DMS153 treated with DMSO at 0.1 percent for 48 hours (cell line): ENCODE measurements at regions not wholly inside any gene's neighbourhood (a gene's known extent, or its start where the extent isn't known, plus 50 kb on each side); places are given as distances from the start of the nearest gene placed in this dataset.
A peak's percentile ranks its signal among the peaks of the same experiment; 100 is the strongest.

Experiments
- DNase-seq: peaks from one replicate; lab custom pipeline; 2025; ENCODE audit not compliant: unreplicated experiment; lab: John Stamatoyannopoulos, UW

DNA sequence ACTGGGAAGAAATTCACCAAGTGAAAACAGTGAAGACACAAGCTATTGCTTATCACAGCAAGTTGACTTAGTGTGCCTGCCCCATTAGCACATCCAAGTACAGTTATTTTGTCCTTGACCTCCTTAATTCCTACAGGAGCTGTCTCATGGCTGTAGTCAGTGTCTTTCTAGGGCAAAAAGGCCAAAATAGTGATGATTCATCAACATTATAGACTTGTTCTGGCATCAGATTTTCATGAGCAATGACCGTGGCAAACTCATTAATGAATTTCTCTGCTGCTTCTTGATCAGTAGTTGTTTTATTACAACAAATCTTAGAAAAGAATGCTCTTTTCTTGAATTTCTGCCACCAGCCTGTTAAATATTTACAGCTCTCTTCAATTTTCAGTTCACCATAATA lies 1169.3 kb upstream of the DDX18 start:
- no peak for DNase-seq

DNA sequence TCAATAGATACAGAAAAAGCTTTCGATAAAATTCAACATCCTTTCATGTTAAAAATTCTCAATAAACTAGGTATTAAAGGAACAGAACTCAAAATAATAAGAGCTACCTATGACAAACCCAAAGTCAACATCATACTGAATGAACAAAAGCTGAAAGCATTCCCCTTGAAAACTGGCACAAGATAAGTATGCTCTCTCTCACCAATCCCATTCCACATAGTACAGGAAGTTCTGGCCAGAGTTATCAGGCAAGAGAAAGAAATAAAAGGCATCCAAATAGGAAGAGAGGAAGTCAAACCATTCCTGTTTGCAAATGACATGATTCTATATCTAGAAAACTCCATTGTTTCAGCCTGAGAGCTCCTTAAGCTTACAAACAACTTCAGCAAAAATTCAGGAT lies 1145.8 kb upstream of the DDX18 start:
- DNase-seq = no peak

DNA sequence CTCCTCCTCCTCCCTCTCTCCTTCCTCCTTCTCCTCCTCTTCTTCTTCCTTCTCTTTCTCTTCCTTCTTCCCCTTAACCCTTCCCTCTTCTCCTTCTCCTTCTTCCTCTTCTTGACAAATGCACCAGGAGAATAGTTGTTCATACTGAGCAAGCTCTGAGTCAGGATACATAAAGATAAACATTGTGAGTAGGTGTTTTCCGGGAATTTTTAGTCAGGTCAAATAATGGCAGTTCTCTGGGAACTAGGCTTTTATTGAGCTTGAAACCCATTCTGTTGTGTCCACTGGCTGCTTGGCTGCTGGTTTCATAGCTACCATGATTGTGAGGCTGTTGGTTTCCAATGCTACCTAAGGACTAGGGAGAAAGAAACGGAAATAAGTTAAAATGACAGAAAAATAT lies 1144.7 kb upstream of the DDX18 start:
- DNase-seq = no peak

GRCh38 chr2:116674188-116674587 lies 1140.3 kb upstream of the DDX18 start:
- no peak for DNase-seq

GRCh38 chr2:116676776-116677175 lies 1137.7 kb upstream of the DDX18 start:
- DNase-seq = no peak

- no peak for DNase-seq
Observed at GRCh38 chr2:116680256-116680936, 1134.1 kb upstream of the DDX18 start.

DNA sequence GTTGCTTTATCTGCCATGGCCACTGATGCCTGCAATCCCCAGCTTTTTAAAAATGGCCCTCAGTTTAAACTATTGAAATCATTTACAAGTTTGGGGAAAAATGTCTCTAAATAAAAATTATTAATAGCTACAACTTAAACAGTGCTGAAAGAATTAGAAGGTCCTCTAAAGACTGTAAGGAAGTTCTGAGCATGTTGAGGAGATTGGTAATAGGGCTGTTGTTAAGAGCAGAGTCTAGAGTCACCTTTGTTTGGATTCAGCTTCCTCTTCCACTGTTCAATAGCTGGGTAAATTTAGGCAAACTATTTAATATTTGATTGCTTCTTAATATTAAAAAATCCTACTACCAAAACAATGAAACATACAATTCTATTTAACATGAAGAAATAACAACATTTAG lies 1127.1 kb upstream of the DDX18 start:
- no peak for DNase-seq

DNA sequence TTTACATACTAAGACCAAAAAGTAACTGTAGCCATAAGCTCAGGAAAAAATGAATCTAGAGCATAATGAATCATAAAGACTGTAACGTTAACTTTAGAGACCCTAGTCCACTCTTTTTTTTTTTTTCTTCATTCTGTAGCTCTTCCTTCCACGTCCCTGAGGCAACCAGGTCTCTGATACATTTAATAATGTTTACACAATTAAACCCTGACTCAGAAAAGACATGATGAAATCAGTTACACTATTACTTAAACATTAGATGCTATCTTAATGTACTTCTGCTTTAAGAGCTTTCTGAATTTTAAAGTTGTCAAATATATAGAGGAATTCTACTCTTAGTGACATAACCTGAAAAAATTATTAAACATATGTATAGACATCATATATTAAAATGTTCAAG lies 1121.5 kb upstream of the DDX18 start:
- DNase-seq = no peak

- DNase-seq = no peak
Observed at GRCh38 chr2:116696223-116696622, 1118.3 kb upstream of the DDX18 start.

DNA sequence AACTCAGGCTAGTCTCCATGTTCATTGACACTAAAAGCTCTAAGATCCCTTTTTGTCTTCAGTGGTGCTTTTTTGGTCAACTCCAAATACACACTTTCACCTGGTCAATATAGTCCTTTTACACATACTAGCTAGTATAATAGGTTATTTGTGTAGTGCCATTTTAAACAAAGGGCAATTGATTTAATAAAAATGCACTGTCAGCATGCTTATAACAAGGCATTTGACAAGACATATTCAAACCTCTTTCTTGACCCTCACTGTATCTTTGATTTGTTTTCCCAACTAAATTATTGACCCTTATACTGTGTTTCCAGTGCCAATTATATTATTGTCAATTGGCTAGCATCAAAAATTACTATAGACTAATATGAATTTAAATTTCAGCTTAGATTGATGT lies 1117.6 kb upstream of the DDX18 start:
- DNase-seq = no peak

DNA sequence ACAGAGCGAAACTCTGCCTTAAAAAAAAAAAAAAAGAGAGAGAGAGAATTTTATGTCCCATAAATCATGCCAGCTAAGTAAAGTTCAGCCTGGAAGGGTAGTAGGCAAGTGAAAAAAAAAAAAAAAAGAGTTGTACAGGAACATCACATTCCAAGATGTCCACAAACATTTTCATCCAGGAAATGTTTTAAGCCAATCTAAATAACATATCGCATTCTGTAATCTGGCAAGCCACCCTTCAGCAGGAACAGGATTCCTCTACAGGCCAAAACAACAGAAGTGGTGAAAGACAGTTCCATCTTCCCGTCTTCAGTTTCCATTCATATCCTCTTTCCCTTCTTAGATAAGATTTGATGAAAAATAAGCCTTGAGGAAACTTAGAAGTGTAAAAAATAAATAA lies 1108.1 kb upstream of the DDX18 start:
- no peak for DNase-seq

GRCh38 chr2:116716038-116716437 lies 1098.5 kb upstream of the DDX18 start:
- DNase-seq = no peak

DNA sequence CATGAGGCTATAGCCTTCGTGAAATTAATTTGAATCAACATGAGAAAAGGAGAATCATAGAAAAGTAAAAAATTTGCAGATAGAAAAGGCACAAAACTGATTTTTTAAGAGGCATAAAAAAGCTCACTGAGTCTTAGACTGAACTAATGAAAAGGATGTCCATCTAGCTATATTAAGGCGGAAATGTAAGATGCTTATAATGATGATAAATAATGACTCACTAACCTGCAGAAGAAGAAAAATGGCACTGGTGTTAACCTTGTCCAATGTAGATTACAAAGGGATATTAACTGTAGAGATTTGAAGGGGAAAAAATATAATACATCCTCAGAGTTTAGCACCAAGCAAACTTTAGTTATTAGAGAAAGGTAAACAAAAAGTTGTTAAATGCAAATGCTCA lies 1098.0 kb upstream of the DDX18 start:
- no peak for DNase-seq

DNA sequence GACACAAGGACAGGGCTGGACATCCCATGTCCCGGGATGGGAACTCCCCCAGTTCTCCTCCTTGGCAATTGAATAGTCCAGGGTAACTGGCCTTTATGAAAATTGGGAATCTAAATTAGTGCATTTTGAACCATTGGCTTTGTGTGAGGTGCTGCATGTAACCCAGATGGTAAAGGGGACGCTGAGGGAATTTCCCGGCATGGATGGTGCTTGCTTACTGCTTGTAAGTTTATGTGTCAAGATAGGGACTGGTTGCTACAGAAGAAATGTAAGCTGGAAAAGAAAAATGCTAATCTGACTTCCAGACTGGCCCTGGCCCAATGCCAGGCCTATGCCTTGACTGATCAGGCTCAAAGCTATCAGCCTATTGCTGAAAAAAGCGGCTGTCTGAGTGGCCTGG lies 1096.7 kb upstream of the DDX18 start:
- no peak for DNase-seq

DNA sequence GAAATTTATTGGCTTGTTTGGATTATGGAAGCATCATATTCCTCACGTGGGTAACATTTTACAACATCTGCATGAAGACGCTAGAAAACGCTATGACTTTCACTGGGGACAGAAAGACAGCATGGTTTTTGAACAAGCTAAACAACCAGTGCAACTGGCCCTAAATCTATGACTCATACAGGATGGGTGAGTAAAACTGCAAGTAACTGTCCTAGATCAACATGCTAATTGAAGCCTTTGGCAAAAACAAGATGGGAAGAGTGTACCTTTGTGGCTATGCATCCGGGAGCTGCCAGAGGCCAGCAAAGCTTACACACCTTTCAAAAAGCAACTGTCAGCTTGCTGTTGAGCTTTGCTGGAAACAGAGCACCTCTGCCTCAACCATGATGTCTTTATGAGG lies 1096.0 kb upstream of the DDX18 start:
- DNase-seq = peak; percentile 18

- DNase-seq = peak; percentile 89
Observed at GRCh38 chr2:116719836-116720235, 1094.7 kb upstream of the DDX18 start.

GRCh38 chr2:116724550-116724949 lies 1089.9 kb upstream of the DDX18 start:
- DNase-seq = no peak

DNA sequence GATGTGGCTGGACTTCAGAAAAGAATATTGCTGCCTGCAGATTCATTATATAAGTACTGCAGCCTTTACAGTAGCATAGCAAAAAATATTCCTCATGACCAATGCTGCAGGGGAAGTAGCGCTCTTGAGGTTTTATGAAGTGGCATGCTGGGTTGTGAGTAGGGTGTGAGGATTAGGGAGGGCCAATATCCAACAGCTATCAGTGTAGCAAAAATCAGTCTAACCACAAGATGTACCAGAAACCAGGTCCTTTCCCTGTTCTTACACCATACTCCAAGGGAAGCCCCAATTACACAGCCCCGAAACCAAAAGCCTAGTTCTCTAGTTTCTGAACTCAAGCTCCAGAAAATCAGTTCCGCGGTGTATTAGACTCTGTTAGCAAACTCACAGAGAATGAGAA lies 1082.2 kb upstream of the DDX18 start:
- DNase-seq = no peak

GRCh38 chr2:116733699-116734098 lies 1080.8 kb upstream of the DDX18 start:
- peak; percentile 66 for DNase-seq

GRCh38 chr2:116737951-116738350 lies 1076.5 kb upstream of the DDX18 start:
- no peak for DNase-seq

DNA sequence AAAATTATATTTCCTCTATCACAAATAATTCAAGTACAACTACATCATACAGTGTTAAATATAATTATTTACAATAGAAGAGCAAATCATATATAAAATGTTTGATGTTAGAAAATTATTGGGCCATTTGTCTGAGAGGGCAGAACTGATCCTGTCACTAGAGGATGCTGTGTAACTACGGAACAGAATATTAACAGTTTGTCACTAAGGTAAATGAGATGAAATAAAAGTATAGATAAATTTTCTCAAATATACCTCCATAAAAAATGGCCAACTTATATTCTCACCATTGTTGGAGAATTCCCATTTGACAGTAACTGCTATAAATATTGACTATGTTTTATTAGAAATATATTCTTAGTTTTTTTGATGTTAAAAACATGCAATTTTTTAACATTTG lies 1067.4 kb upstream of the DDX18 start:
- DNase-seq = no peak

DNA sequence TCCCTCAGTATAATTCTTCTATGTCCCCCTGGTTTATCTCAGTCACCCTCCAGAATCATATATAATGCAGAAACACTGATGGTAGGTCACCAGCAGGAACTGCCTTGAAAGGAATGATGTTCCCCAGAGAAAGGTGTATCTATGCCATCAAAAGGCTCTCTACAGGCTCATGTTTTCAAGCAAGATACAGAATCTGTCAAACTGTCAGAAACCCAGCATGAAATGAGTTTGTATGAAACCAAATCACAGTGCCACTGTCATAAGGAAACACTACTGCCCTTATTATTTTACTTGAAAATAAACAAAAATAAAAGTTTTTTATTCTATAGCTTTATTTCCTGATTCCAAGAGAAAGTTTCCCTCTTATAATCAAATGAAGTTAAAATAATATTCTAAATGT lies 1064.5 kb upstream of the DDX18 start:
- DNase-seq = no peak

- DNase-seq = no peak
Observed at GRCh38 chr2:116754381-116755101, 1060.0 kb upstream of the DDX18 start.
